ENCODE measurements at regions not wholly inside any gene's neighbourhood (a gene's known extent, or its start where the extent isn't known, plus 50 kb on each side); places are given as distances from the start of the nearest gene placed in this dataset.

DNA sequence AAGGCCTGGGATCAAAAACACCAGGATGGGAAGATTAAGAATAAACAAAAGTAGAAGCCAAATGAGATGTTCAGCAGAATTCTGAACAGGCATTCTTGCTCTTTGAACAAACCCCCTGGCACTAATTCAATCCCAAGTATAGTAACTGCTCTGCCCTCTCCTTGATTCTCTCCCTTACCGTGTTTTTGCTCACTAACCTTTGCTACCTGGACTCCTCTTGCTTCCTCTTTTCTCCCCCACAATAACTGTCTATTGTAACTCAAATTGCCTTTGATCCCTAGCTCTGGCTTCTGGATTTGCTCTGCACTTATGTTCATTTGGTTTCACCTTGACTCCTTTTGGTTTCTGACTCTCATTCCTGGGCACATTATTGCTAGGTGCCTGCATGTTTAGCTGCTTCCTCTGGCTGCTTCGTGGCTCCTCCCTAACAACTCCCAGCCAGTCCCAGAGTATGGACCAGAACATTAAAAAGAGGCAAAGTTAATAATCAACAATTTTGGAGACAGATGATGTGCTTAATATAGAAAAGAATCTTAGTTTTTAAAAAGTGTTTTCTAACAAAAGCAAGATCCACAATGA lies 65.4 kb upstream of the PHIP start:
- intact Hi-C loops (cut with micrococcal nuclease) = no loop called here
- DNase-seq (ENCODE audit: low read depth, low spot score) (no peak), FAIRE-seq (no peak)
- BruUV-seq (replicated peaks) = no TSS peak
- Histone ChIP-seq H3K9me1 (replicated peaks; ENCODE audit: control insufficient read depth, extremely low read depth, insufficient read depth, low read length) (no peaks in the 10 kb centered on the region), H3K4me3 (replicated peaks in 1 of 3; ENCODE audit: insufficient read depth in 1 of 3, low read depth in 1 of 3, low read length in 3 of 3) (no peak overlapping the region), H3K36me3 (ENCODE audit: control insufficient read depth in 2 of 2, extremely low read depth in 1 of 2, insufficient read depth in 2 of 2, low read length in 2 of 2) (no peaks in the 10 kb centered on the region), H3K79me2 (ENCODE audit: control insufficient read depth, insufficient read depth, low read length) (no peaks in the 10 kb centered on the region), H3K4me2 (ENCODE audit: insufficient read depth, low read length) (no peak overlapping the region), H3K27ac (ENCODE audit: insufficient read depth, low read depth, low read length) (no peak overlapping the region), H3K4me1 (ENCODE audit: control insufficient read depth, extremely low read depth, insufficient read depth, low read length) (no peaks in the 10 kb centered on the region), H3K9ac (replicated peaks; ENCODE audit: extremely low read depth, insufficient read depth, low read length) (no peak overlapping the region), H3K27me3 (ENCODE audit: control insufficient read depth in 2 of 2, insufficient read depth in 2 of 2, low read length in 2 of 2) (no peaks in the 10 kb centered on the region), H2AFZ (ENCODE audit: low read depth, low read length) (no peak overlapping the region), H3K9me3 (replicated peaks; ENCODE audit: control insufficient read depth, insufficient read depth, low read length) (no peaks in the 10 kb centered on the region), H4K20me1 (replicated peaks; ENCODE audit: control insufficient read depth, extremely low read depth, insufficient read depth, low read length) (no peaks in the 10 kb centered on the region)
- POLR2A ChIA-PET = no interaction called here
- CTCF ChIA-PET = interaction anchor here (1.8 kb wide), 1 partner anchor 13 kb away, joined by 5 read pairs; no protein-coding TSS in a partner anchor
- dilution Hi-C loops (cut with MboI; ENCODE audit: extremely low pct_ligation_motif_present, low sequenced_read_pairs) = no loop called here
- TF ChIP-seq, protein P1, sequence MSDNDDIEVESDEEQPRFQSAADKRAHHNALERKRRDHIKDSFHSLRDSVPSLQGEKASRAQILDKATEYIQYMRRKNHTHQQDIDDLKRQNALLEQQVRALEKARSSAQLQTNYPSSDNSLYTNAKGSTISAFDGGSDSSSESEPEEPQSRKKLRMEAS (IDR thresholded peaks at IDR 0.05; ENCODE audit: insufficient read depth, insufficient read length) = no peak
- TF ChIP-seq POLR2A (IDR thresholded peaks at IDR 0.05; ENCODE audit: low read depth, low read length) = no peak
- no peak for TF ChIP-seq JUN (IDR thresholded peaks at IDR 0.05; ENCODE audit: borderline replicate concordance, insufficient read depth, insufficient read length, low read depth)
- no peak for TF ChIP-seq POLR2AphosphoS5 (IDR thresholded peaks at IDR 0.05; ENCODE audit: insufficient read depth, low read depth, low read length)
- no peak for TF ChIP-seq MYC (IDR thresholded peaks at IDR 0.05; ENCODE audit: low read depth, low read length)
- TF ChIP-seq, protein P2, sequence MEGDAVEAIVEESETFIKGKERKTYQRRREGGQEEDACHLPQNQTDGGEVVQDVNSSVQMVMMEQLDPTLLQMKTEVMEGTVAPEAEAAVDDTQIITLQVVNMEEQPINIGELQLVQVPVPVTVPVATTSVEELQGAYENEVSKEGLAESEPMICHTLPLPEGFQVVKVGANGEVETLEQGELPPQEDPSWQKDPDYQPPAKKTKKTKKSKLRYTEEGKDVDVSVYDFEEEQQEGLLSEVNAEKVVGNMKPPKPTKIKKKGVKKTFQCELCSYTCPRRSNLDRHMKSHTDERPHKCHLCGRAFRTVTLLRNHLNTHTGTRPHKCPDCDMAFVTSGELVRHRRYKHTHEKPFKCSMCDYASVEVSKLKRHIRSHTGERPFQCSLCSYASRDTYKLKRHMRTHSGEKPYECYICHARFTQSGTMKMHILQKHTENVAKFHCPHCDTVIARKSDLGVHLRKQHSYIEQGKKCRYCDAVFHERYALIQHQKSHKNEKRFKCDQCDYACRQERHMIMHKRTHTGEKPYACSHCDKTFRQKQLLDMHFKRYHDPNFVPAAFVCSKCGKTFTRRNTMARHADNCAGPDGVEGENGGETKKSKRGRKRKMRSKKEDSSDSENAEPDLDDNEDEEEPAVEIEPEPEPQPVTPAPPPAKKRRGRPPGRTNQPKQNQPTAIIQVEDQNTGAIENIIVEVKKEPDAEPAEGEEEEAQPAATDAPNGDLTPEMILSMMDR (IDR thresholded peaks at IDR 0.05; ENCODE audit: extremely low read depth in 1 of 2, insufficient read depth in 1 of 2, low read depth in 1 of 2, low read length in 2 of 2) = no peak
- TF ChIP-seq EZH2 (IDR thresholded peaks at IDR 0.05; ENCODE audit: borderline replicate concordance, low read depth, low read length, severe bottlenecking) = no peak
- no peak for TF ChIP-seq FOS (IDR thresholded peaks at IDR 0.05; ENCODE audit: borderline replicate concordance, insufficient read depth, low read length)
- TF ChIP-seq GATA2 (IDR thresholded peaks at IDR 0.05; ENCODE audit: insufficient read depth, insufficient read length, low read depth, low read length) = no peak
